Panc1 (cell line): ENCODE measurements at regions not wholly inside any gene's neighbourhood (a gene's known extent, or its start where the extent isn't known, plus 50 kb on each side); places are given as distances from the start of the nearest gene placed in this dataset.

ENCODE experiments used
- ATAC-seq: fragments of 200-7000 bp; cut with Tn5 transposase; 2 replicates; pipeline ENCODE4 v1.9.1; 2020; ENCODE audit warnings: mild to moderate bottlenecking, moderate library complexity
- BruUV-seq: library from RNA; stranded (reverse); fragments of 400-500 nt; replicated peaks from 2 replicates; lab custom pipeline; 2021; lab: Mats Ljungman, UMichigan
- CTCF ChIA-PET: fragments of 300-600 bp; sonication (Branson Sonifier 250); formaldehyde crosslinking; loops from one replicate; lab custom pipeline; 2022; ENCODE audit warnings: antibody characterized with exemption; lab: Charles Lee
- POLR2A ChIA-PET: fragments of 300-600 bp; sonication (Branson Sonifier 250); formaldehyde crosslinking; loops from one replicate; lab custom pipeline; 2022; ENCODE audit warnings: antibody characterized with exemption; lab: Charles Lee
- DNase-seq: peaks from one replicate; pipeline ENCODE4 v3.0.0-alpha.2; 2010; ENCODE audit warnings: low read depth, low spot score
- H3K27ac ChIP-seq: 2 replicates; pipeline ENCODE4 v1.5.1; 2011; ENCODE audit warnings: mild to moderate bottlenecking, low read length, inconsistent platforms
- H3K27me3 ChIP-seq: fragments of 200-500 bp; sonication (Bioruptor generic); 2 replicates; pipeline ENCODE4 v1.6.0; 2014; ENCODE audit warnings: low read length, inconsistent platforms; ENCODE audit not compliant: control insufficient read depth, insufficient read depth
- H3K36me3 ChIP-seq: fragments of 200-500 bp; sonication (Bioruptor generic); 2 replicates; pipeline ENCODE4 v1.5.1; 2014; ENCODE audit warnings: inconsistent platforms, mild to moderate bottlenecking, low read length, moderate library complexity; ENCODE audit not compliant: control insufficient read depth, insufficient read depth
- H3K4me1 ChIP-seq: 2 replicates; pipeline ENCODE4 v1.5.1; 2011; ENCODE audit warnings: inconsistent platforms, mild to moderate bottlenecking, low read length, moderate library complexity; ENCODE audit not compliant: control insufficient read depth, insufficient read depth
- H3K4me3 ChIP-seq, 2 experiments: 2 replicates each; pipeline ENCODE4 v1.5.1; 2011 to 2012; ENCODE audit warnings: low read depth in 2 of 2, low read length in 2 of 2, mild to moderate bottlenecking in 2 of 2, inconsistent platforms in 1 of 2, moderate library complexity in 1 of 2
- H3K9me3 ChIP-seq: fragments of 200-500 bp; sonication (Bioruptor generic); 2 replicates; pipeline ENCODE4 v1.5.1; 2014; ENCODE audit warnings: low read depth, mild to moderate bottlenecking, inconsistent platforms, low read length, moderate library complexity; ENCODE audit not compliant: control insufficient read depth, insufficient read depth
- CTCF ChIP-seq: fragments of 450-650 bp; IDR thresholded peaks from 2 replicates; pipeline ENCODE4 v1.5.1; 2017; ENCODE audit warnings: mild to moderate bottlenecking
- POLR2AphosphoS5 ChIP-seq: IDR thresholded peaks from 2 replicates; pipeline ENCODE4 v1.6.1; 2012; ENCODE audit warnings: mild to moderate bottlenecking, low read depth, low read length, moderate library complexity
- REST ChIP-seq, 2 experiments: IDR thresholded peaks; 2 replicates each; pipeline ENCODE4 v1.6.1; 2011 to 2012; ENCODE audit warnings: low read depth in 2 of 2, control low read depth in 1 of 2, low read length in 1 of 2, mild to moderate bottlenecking in 1 of 2, moderate library complexity in 1 of 2; ENCODE audit not compliant: insufficient read depth in 1 of 2
- SIN3A ChIP-seq: IDR thresholded peaks from 2 replicates; pipeline ENCODE4 v1.6.1; 2012; ENCODE audit warnings: low read depth, mild to moderate bottlenecking, low read length, moderate library complexity, borderline replicate concordance; ENCODE audit not compliant: insufficient read depth
- TCF7L2 ChIP-seq: IDR thresholded peaks from 2 replicates; pipeline ENCODE4 v1.6.1; 2011; ENCODE audit warnings: mild to moderate bottlenecking, low read depth, low read length, inconsistent platforms
- in situ Hi-C: cut with HindIII; loops from 2 replicates; pipeline ENCODE4 v1.10.0; 2016; ENCODE audit warnings: low sequenced_read_pairs, low pct_unique_long_range_greater_than_20kb
- intact Hi-C: fragments of 100-400 bp; cut with micrococcal nuclease; formaldehyde crosslinking; loops from one replicate; pipeline ENCODE4 v1.10.0; 2022; ENCODE audit not compliant: unreplicated experiment

- intact Hi-C loops: no loop called here
- in situ Hi-C loops: no loop called here
- ATAC-seq: no peak
These were observed 71.2 kb upstream of the GLIS3 start for GRCh38 chr9:4371108-4371507.

GRCh38 chr9:4370501-4370900 lies 70.6 kb upstream of the GLIS3 start:
- in situ Hi-C loops: no loop called here
- Histone ChIP-seq H3K4me3 (no peak overlapping the region), H3K27ac (no peak overlapping the region), H3K36me3 (no peaks in the 10 kb centered on the region), H3K27me3 (no peaks in the 10 kb centered on the region), H3K9me3 (no peaks in the 10 kb centered on the region), H3K4me1 (no peaks in the 10 kb centered on the region)
- TF ChIP-seq TCF7L2 (no peak), POLR2AphosphoS5 (no peak), CTCF (no peak), REST (IDR thresholded peaks at IDR 0.05; ENCODE audit: insufficient read depth in 1 of 2, low read depth in 2 of 2, low read length in 1 of 2) (no peak), SIN3A (no peak)
- CTCF ChIA-PET: no interaction called here
- POLR2A ChIA-PET: no interaction called here
- ATAC-seq (no peak), DNase-seq (no peak)
- BruUV-seq: no TSS peak
- intact Hi-C loops: no loop called here

More at GRCh38 chr9:4371108-4371507, 71.2 kb upstream of the GLIS3 start:
- Histone ChIP-seq H3K4me3 (no peak overlapping the region), H3K36me3 (no peaks in the 10 kb centered on the region), H3K27me3 (no peaks in the 10 kb centered on the region), H3K4me1 (no peaks in the 10 kb centered on the region), H3K27ac (no peak overlapping the region), H3K9me3 (no peaks in the 10 kb centered on the region)
- BruUV-seq: no TSS peak
- TF ChIP-seq TCF7L2 (no peak), SIN3A (no peak), REST (IDR thresholded peaks at IDR 0.05; ENCODE audit: insufficient read depth in 1 of 2, low read depth in 2 of 2, low read length in 1 of 2) (no peak), CTCF (no peak), POLR2AphosphoS5 (no peak)
- CTCF ChIA-PET: no interaction called here
- DNase-seq: no peak
- POLR2A ChIA-PET: no interaction called here
